ENCODE measurements at regions not wholly inside any gene's neighbourhood (a gene's known extent, or its start where the extent isn't known, plus 50 kb on each side); places are given as distances from the start of the nearest gene placed in this dataset.

DNA sequence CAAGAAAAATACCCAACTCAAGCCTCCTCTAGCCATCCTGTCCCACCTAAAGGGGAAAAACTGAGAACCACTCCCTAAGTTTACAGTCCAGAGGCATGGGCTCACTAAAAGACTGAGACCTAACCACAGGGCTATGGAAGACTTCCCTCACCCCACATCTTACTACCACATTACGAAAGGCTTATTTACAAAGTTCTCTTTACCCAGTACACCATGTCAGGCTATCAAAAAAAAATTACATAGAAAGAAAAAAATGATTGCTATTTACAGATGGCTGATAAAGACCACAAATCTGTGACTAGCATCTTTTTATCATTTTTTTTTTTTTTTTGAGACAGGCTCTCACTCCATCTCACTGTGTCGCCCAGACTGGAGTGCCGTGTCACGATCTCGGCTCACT, 69.7 kb upstream of the TNPO1 start:
- TF ChIP-seq, protein P1, sequence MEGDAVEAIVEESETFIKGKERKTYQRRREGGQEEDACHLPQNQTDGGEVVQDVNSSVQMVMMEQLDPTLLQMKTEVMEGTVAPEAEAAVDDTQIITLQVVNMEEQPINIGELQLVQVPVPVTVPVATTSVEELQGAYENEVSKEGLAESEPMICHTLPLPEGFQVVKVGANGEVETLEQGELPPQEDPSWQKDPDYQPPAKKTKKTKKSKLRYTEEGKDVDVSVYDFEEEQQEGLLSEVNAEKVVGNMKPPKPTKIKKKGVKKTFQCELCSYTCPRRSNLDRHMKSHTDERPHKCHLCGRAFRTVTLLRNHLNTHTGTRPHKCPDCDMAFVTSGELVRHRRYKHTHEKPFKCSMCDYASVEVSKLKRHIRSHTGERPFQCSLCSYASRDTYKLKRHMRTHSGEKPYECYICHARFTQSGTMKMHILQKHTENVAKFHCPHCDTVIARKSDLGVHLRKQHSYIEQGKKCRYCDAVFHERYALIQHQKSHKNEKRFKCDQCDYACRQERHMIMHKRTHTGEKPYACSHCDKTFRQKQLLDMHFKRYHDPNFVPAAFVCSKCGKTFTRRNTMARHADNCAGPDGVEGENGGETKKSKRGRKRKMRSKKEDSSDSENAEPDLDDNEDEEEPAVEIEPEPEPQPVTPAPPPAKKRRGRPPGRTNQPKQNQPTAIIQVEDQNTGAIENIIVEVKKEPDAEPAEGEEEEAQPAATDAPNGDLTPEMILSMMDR (IDR thresholded peaks at IDR 0.05): no peak
- TF ChIP-seq EP300 (IDR thresholded peaks at IDR 0.05) (no peak), POLR2A (IDR thresholded peaks at IDR 0.05) (no peak)

Measured in ovary (tissue), 3 donors.